DMS153 treated with DMSO at 0.1 percent for 48 hours (cell line): ENCODE measurements at regions not wholly inside any gene's neighbourhood (a gene's known extent, or its start where the extent isn't known, plus 50 kb on each side); places are given as distances from the start of the nearest gene placed in this dataset.

Experiments
- DNase-seq: peaks from one replicate; lab custom pipeline; 2025; ENCODE audit not compliant: unreplicated experiment; lab: John Stamatoyannopoulos, UW

DNA sequence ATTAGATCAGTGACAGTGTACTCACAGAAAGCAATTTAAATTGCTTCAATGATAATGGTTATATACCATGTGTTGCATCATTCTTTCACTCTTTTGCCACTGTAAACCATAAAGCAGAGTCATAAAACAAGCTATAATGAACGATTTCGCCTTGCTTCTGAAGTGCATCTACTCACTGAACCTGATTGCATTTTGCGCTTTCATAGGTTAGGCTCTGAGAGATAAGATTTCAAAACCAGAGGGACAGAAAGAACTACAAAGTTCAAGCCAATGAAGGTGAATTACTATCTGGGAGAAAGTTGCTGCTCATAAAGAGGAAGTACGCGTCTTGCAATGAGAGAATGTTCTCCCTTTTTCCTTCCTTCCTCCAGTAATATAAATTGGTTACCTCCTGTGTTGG lies 412.7 kb downstream of the CETN3 start:
- no peak for DNase-seq

- no peak for DNase-seq
Observed at GRCh38 chr5:89996335-89996734, 413.2 kb downstream of the CETN3 start.

GRCh38 chr5:89994266-89994665 lies 415.3 kb downstream of the CETN3 start:
- DNase-seq, result no peak

- no peak for DNase-seq
Observed at GRCh38 chr5:89992201-89992600, 417.4 kb downstream of the CETN3 start.

DNA sequence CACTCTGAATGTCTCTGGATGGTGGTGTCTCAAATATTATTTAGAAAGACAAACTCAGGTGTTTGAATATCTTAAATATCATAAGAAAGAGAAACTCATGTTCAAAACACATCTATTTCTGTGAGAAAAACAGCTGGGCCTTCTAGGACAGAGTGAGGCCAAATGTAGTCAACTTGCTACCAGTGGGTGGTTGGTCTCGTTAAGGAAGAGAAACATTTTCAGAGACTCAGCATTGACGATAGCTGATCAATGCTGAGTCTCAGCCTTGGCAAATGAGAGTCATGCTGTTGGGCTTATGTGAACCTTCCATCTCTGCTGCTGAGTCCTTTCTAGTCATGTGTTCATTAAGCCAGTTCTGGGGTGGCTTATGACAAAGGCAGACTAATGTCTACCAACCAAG lies 418.0 kb downstream of the CETN3 start:
- DNase-seq, result no peak

- no peak for DNase-seq
Observed at GRCh38 chr5:89989776-89990175, 419.8 kb downstream of the CETN3 start.

DNA sequence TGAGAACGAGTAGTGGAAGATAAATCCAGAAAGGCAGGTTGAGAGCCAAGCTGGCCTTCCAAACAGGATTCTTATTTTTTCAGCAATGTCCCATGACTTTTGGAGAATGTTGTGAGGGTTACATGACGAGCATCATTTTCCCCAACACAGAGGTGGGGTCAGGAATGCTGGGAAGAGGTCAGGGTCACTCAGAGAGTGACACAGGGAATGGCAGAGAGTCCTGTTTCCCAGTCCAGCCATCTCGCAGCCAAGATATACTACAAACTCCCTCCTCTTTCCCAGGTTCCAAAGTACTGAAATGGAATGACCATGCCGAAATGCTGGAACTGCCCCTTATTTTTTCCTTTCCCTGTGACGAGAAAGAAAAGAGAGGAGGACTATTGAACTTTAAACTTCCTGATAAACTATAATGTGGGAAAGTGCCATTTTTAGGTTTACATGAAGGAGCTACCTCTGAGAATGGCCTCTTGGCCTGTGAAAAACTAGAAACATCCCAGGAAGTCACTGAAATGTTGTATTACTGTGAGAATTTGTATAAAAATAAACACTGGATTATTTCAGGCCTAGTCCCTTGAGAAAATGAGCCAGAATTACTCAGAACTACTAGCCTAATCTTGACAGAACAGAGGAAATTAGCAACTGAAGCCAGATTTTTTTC lies 420.4 kb downstream of the CETN3 start:
- DNase-seq, result no peak

- no peak for DNase-seq
Observed at GRCh38 chr5:89988129-89988810, 421.3 kb downstream of the CETN3 start.

DNA sequence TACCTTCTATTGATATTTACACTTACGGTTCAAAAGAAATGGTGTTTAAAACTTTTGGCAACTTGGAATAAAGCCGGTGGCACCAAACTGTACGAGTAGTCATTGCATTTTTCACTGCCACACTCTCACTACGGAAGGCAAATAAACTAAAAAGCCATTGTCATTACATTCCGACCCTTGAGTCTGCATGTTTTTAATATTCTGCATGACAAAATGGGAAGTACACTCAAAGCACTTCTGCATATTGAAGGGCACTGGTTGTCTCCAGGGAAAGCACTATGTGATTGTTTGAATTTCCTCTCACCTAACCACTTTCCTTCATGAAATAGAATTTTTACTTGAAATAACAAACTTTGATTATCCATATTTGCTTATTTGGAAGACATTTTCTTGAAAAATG lies 426.3 kb downstream of the CETN3 start:
- DNase-seq, result no peak

GRCh38 chr5:89981878-89982773 lies 427.4 kb downstream of the CETN3 start:
- no peak for DNase-seq

DNA sequence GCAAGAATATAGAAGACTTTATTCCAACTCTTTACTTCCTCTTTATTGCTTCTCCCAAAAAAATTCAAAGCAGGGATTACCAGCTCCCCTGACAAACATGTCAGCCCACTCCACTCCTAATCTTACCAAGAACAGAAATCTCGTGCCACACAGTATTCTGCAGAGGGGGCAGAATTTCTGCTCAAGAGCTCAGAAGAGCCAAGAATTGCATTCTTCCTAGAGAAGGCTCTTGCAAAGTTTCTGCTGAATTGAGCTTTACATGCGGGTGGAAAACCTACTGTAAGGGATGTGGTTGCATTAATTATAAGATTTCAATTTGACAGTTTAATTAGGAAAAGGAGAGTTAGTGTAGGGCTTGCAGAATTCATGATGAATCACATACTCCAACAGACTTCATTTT lies 428.5 kb downstream of the CETN3 start:
- DNase-seq, result no peak

- DNase-seq, result no peak
Observed at GRCh38 chr5:89973516-89973915, 436.0 kb downstream of the CETN3 start.

GRCh38 chr5:89972901-89973300 lies 436.7 kb downstream of the CETN3 start:
- no peak for DNase-seq

- DNase-seq, result no peak
Observed at GRCh38 chr5:89968958-89969381, 440.6 kb downstream of the CETN3 start.

- DNase-seq, result no peak
Observed at GRCh38 chr5:89967771-89968444, 441.6 kb downstream of the CETN3 start.

DNA sequence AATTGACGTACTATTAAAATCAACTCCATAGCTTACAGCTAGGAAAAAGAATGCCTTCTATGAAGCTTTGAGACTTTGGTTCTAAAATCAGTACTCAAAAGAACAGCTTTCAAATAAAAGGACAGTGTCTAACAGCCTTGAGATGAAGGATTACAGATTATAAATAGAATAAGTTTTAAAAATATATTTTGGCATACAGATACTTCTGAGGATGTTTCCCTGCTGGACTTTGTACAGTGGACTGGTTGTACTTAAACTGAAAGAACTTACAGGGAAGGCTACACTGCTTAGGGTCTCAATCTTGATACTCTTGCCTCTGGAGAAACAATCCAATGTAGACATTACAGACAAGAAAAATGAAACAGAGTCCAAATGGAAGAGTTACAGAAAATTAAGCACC lies 452.7 kb downstream of the CETN3 start:
- no peak for DNase-seq

GRCh38 chr5:89954916-89955315 lies 454.6 kb downstream of the CETN3 start:
- DNase-seq, result no peak

- DNase-seq, result no peak
Observed at GRCh38 chr5:89951876-89952275, 457.7 kb downstream of the CETN3 start.

DNA sequence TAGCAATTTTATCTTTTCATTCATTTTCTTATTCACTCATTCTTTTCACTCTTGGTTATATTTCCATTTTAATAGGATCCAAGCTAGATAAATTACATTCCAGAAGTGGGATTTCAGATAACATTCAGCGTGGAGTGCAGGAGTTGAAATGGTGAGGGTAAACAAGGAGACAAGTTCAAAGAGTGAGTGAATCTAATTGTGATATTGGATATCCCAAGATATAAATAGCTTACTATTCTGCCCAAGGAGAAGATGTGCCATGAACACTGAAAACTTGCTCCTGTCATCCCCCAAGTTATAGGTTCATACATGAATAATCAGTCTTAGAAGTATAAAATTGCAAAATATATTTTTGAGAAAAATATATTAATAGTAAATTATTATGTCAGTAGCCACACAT lies 459.3 kb downstream of the CETN3 start:
- no peak for DNase-seq

- no peak for DNase-seq
Observed at GRCh38 chr5:89948977-89949376, 460.6 kb downstream of the CETN3 start.

GRCh38 chr5:89946916-89947315 lies 462.6 kb downstream of the CETN3 start:
- DNase-seq, result no peak
